Fibroblast of lung (primary cell): ENCODE measurements at regions not wholly inside any gene's neighbourhood (a gene's known extent, or its start where the extent isn't known, plus 50 kb on each side); places are given as distances from the start of the nearest gene placed in this dataset.

Experiments used
- DNase-seq, 2 donors: peaks; one replicate each; pipeline versions ENCODE4 v3.0.0 to v3.0.0-alpha.2; 2010; ENCODE audit warnings: low read depth in 2 of 2
- H2AFZ ChIP-seq: 2 replicates; pipeline ENCODE4 v1.5.1; 2012; ENCODE audit warnings: low read length, control low read depth, inconsistent platforms
- H3K27ac ChIP-seq: 2 replicates; pipeline ENCODE4 v1.5.1; 2011; ENCODE audit warnings: low read length, control low read depth; ENCODE audit not compliant: insufficient read depth
- H3K27me3 ChIP-seq: 2 replicates; pipeline ENCODE4 v1.5.1; 2011; ENCODE audit warnings: mild to moderate bottlenecking, low read length; ENCODE audit not compliant: control insufficient read depth, insufficient read depth
- H3K36me3 ChIP-seq: 2 replicates; pipeline ENCODE4 v1.5.1; 2011; ENCODE audit warnings: low read length; ENCODE audit not compliant: control insufficient read depth, insufficient read depth
- H3K4me1 ChIP-seq: 2 replicates; pipeline ENCODE4 v1.5.1; 2011; ENCODE audit warnings: low read length; ENCODE audit not compliant: control insufficient read depth, insufficient read depth; ENCODE audit errors: extremely low read depth
- H3K4me2 ChIP-seq: 2 replicates; pipeline ENCODE4 v1.5.1; 2011; ENCODE audit warnings: low read length, control low read depth; ENCODE audit not compliant: insufficient read depth; ENCODE audit errors: extremely low read depth
- H3K4me3 ChIP-seq, 4 experiments: fragments of 200-600 bp in 1 of 4; sonication (generic) in 1 of 4; replicated peaks in 1 of 4; 2 replicates each; pipeline ENCODE4 v1.5.1; 2011 to 2016; ENCODE audit warnings: low read length in 4 of 4, low read depth in 3 of 4, mild to moderate bottlenecking in 3 of 4, control low read depth in 2 of 4, inconsistent platforms in 1 of 4, mixed read lengths in 1 of 4; ENCODE audit not compliant: insufficient read depth in 1 of 4; ENCODE audit errors: control extremely low read depth in 1 of 4
- H3K79me2 ChIP-seq: 2 replicates; pipeline ENCODE4 v1.5.1; 2012; ENCODE audit warnings: mild to moderate bottlenecking, low read length, inconsistent platforms; ENCODE audit not compliant: control insufficient read depth, insufficient read depth
- H3K9ac ChIP-seq: 2 replicates; pipeline ENCODE4 v1.5.1; 2011; ENCODE audit warnings: mild to moderate bottlenecking, low read length, control low read depth; ENCODE audit not compliant: insufficient read depth
- H3K9me3 ChIP-seq: 2 replicates; pipeline ENCODE4 v1.5.1; 2012; ENCODE audit warnings: low read depth, low read length; ENCODE audit not compliant: control insufficient read depth, insufficient read depth
- H4K20me1 ChIP-seq: 2 replicates; pipeline ENCODE4 v1.5.1; 2011; ENCODE audit warnings: low read length; ENCODE audit not compliant: control insufficient read depth, insufficient read depth; ENCODE audit errors: extremely low read depth
- EZH2 ChIP-seq: IDR thresholded peaks from 2 replicates; pipeline ENCODE4 v1.5.1; 2012; ENCODE audit warnings: low read length, control low read depth, mild to moderate bottlenecking; ENCODE audit errors: missing control alignments
- TF ChIP-seq, protein P1 (sequence below), 2 donors: IDR thresholded peaks in 1 of 2; conservative IDR thresholded peaks in 1 of 2; 1 replicate in 1 of 2; 2 replicates in 1 of 2; pipeline ENCODE4 v1.5.1; 2011 to 2012; ENCODE audit warnings: low read length in 2 of 2, control low read depth in 1 of 2, inconsistent platforms in 1 of 2, low read depth in 1 of 2, mild to moderate bottlenecking in 1 of 2

DNA sequence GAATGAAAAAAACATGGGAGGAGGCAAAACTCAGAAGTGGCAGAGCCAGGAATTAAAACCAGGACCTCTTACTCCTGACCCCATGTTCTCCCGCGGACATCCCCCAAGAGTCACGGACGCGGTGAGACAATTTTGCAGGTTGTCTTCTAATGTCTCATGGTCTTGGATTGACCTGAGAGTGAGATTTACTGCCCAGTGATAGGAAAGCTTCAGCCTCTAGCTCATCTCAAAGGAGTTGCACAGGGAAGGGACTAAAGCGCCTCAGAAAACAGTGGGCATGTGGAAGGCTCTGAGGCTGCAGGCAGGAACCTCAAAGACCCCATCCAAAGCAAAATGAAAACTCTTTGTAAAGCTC is 197.4 kb downstream of the ADAMTS15 start:
- H3K79me2 ChIP-seq, result no peaks in the 10 kb centered on the region
- peaks cover 14% of the 10 kb centered on the region for H3K4me1 ChIP-seq
- no peaks in the 10 kb centered on the region for H3K27me3 ChIP-seq
- H2AFZ ChIP-seq, result no peak overlapping the region
- peak overlapping the region; percentile 58 for H3K27ac ChIP-seq
- no peaks in the 10 kb centered on the region for H4K20me1 ChIP-seq
- H3K36me3 ChIP-seq, result no peaks in the 10 kb centered on the region
- no peak for TF ChIP-seq EZH2
- TF ChIP-seq, protein P1, sequence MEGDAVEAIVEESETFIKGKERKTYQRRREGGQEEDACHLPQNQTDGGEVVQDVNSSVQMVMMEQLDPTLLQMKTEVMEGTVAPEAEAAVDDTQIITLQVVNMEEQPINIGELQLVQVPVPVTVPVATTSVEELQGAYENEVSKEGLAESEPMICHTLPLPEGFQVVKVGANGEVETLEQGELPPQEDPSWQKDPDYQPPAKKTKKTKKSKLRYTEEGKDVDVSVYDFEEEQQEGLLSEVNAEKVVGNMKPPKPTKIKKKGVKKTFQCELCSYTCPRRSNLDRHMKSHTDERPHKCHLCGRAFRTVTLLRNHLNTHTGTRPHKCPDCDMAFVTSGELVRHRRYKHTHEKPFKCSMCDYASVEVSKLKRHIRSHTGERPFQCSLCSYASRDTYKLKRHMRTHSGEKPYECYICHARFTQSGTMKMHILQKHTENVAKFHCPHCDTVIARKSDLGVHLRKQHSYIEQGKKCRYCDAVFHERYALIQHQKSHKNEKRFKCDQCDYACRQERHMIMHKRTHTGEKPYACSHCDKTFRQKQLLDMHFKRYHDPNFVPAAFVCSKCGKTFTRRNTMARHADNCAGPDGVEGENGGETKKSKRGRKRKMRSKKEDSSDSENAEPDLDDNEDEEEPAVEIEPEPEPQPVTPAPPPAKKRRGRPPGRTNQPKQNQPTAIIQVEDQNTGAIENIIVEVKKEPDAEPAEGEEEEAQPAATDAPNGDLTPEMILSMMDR (conservative IDR thresholded peaks at IDR 0.05 in 1 of 2, IDR thresholded peaks at IDR 0.05 in 1 of 2; ENCODE audit: low read depth in 1 of 2, low read length in 2 of 2), result no peak
- H3K4me3 ChIP-seq, result no peak overlapping the region
- H3K4me2 ChIP-seq, result peak overlapping the region; percentile 20
- H3K9ac ChIP-seq, result no peak overlapping the region
- H3K9me3 ChIP-seq, result no peaks in the 10 kb centered on the region
- DNase-seq, result no peak

DNA sequence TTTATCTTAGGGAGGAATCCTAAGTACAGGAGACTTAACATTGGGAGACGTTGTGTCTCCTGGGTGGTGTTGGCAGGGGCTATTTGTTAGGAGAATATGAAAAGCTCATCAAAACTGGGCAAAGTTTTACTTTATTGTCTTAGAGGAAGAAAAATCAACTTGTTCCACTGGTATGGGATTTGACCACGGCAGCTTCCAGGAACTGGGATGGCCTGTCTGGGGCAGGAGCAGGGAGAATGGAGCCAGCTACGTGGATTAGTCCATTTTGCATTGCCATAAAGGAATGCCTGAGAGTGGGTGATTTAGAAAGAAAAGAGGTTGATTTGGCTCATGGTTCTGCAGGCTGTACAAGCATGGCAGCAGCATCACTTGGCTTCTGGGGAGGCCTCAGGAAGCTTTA is 198.4 kb downstream of the ADAMTS15 start:
- H3K9ac ChIP-seq, result no peak overlapping the region
- H3K36me3 ChIP-seq, result no peaks in the 10 kb centered on the region
- peak overlapping the region; percentile 58 for H3K27ac ChIP-seq
- H2AFZ ChIP-seq, result no peak overlapping the region
- H3K27me3 ChIP-seq, result no peaks in the 10 kb centered on the region
- DNase-seq, result peak in 1 of 2 donors; percentile 69
- no peaks in the 10 kb centered on the region for H4K20me1 ChIP-seq
- H3K4me2 ChIP-seq, result no peak overlapping the region
- no peaks in the 10 kb centered on the region for H3K9me3 ChIP-seq
- H3K79me2 ChIP-seq, result no peaks in the 10 kb centered on the region
- peaks cover 17% of the 10 kb centered on the region for H3K4me1 ChIP-seq
- no peak for TF ChIP-seq EZH2
- TF ChIP-seq, protein P1 (conservative IDR thresholded peaks at IDR 0.05 in 1 of 2, IDR thresholded peaks at IDR 0.05 in 1 of 2; ENCODE audit: low read depth in 1 of 2, low read length in 2 of 2), result no peak
- no peak overlapping the region for H3K4me3 ChIP-seq

DNA sequence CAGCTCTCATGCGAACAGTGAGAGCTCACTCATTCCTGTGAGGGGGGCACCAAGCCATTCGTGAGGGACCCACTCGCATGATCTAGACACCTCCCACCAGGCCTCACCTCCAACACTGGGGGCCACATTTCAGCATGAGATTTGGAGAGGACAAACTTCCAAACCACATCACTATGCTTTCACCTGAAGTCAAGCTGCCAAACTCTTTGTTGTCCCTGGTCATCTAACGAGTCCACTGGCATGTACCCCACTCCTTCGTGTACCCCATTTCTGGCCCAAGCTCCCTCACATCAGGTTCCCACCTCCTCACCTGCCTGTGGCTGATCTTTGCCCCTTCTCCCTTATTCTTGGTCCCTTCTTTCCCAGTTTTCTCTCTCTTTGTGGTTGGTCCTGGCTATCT is 198.9 kb downstream of the ADAMTS15 start:
- no peak overlapping the region for H3K4me2 ChIP-seq

More for the DNA sequence above, 198.9 kb downstream of the ADAMTS15 start:
- Histone ChIP-seq H3K36me3 (no peaks in the 10 kb centered on the region), H4K20me1 (no peaks in the 10 kb centered on the region), H3K9ac (no peak overlapping the region), H3K27me3 (no peaks in the 10 kb centered on the region), H3K4me3 (no peak overlapping the region), H3K27ac (peak overlapping the region; percentile 58), H3K4me1 (peaks cover 17% of the 10 kb centered on the region), H2AFZ (no peak overlapping the region), H3K9me3 (no peaks in the 10 kb centered on the region), H3K79me2 (no peaks in the 10 kb centered on the region)
- TF ChIP-seq, protein P1 (conservative IDR thresholded peaks at IDR 0.05 in 1 of 2, IDR thresholded peaks at IDR 0.05 in 1 of 2; ENCODE audit: low read depth in 1 of 2, low read length in 2 of 2), result no peak
- no peak for TF ChIP-seq EZH2
- no peak for DNase-seq
